ENCODE measurements at regions not wholly inside any gene's neighbourhood (a gene's known extent, or its start where the extent isn't known, plus 50 kb on each side); places are given as distances from the start of the nearest gene placed in this dataset.

DNA sequence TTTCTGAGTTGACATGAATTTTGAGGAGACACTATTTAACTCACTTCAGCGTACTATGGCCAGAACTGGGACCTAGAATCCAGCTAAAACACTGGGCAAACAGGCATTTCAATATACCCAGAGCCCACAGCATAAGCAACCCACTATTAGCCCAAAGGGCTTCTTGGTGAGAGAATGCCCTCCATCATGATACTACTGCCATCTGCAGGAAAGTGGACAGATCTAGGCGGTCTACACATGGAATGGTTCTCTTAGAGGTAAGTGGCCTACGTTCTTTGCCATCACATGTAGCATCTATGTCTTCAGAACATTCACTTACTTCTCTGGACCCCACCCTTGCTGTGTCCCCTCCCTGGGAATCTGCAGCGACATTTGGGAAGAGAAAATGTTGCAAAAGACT is 181.3 kb upstream of the LINC00305 start:
- Histone ChIP-seq H3K4me3 (ENCODE audit: low read length) (no peak overlapping the region), H3K27me3 (ENCODE audit: insufficient read depth, low read depth, low read length) (no peaks in the 10 kb centered on the region), H3K4me2 (ENCODE audit: low read length) (no peak overlapping the region), H3F3A (ENCODE audit: insufficient read depth, low read length, poor library complexity, severe bottlenecking) (no peaks in the 10 kb centered on the region), H4K20me1 (ENCODE audit: insufficient read depth) (no peaks in the 10 kb centered on the region), H3K79me2 (replicated peaks; ENCODE audit: insufficient read depth, low read length) (no peaks in the 10 kb centered on the region), H3K36me3 (ENCODE audit: insufficient read depth, low read length) (no peaks in the 10 kb centered on the region), H3K9me3 (ENCODE audit: low read length) (no peaks in the 10 kb centered on the region), H3K27ac (ENCODE audit: low read length) (no peak overlapping the region), H3K9ac (ENCODE audit: low read length) (no peak overlapping the region), H2AFZ (ENCODE audit: low read depth, low read length) (no peak overlapping the region), H3K9me2 (ENCODE audit: insufficient read depth, low read length) (no peaks in the 10 kb centered on the region)
- no peak for TF ChIP-seq EZH2 (IDR thresholded peaks at IDR 0.05; ENCODE audit: borderline replicate concordance, insufficient read depth, low read length, poor library complexity, severe bottlenecking)
- TF ChIP-seq TAF1 (IDR thresholded peaks at IDR 0.05; ENCODE audit: low read depth): no peak
- TF ChIP-seq SMC3 (conservative IDR thresholded peaks at IDR 0.05; ENCODE audit: poor library complexity): no peak
- no peak for TF ChIP-seq EP300 (conservative IDR thresholded peaks at IDR 0.05; ENCODE audit: poor library complexity, severe bottlenecking)
- TF ChIP-seq MXI1 (conservative IDR thresholded peaks at IDR 0.05; ENCODE audit: poor library complexity, severe bottlenecking): no peak
- no peak for TF ChIP-seq RAD21 (conservative IDR thresholded peaks at IDR 0.05)
- no peak for TF ChIP-seq POLR2AphosphoS5 (IDR thresholded peaks at IDR 0.05)
- TF ChIP-seq, protein P1, sequence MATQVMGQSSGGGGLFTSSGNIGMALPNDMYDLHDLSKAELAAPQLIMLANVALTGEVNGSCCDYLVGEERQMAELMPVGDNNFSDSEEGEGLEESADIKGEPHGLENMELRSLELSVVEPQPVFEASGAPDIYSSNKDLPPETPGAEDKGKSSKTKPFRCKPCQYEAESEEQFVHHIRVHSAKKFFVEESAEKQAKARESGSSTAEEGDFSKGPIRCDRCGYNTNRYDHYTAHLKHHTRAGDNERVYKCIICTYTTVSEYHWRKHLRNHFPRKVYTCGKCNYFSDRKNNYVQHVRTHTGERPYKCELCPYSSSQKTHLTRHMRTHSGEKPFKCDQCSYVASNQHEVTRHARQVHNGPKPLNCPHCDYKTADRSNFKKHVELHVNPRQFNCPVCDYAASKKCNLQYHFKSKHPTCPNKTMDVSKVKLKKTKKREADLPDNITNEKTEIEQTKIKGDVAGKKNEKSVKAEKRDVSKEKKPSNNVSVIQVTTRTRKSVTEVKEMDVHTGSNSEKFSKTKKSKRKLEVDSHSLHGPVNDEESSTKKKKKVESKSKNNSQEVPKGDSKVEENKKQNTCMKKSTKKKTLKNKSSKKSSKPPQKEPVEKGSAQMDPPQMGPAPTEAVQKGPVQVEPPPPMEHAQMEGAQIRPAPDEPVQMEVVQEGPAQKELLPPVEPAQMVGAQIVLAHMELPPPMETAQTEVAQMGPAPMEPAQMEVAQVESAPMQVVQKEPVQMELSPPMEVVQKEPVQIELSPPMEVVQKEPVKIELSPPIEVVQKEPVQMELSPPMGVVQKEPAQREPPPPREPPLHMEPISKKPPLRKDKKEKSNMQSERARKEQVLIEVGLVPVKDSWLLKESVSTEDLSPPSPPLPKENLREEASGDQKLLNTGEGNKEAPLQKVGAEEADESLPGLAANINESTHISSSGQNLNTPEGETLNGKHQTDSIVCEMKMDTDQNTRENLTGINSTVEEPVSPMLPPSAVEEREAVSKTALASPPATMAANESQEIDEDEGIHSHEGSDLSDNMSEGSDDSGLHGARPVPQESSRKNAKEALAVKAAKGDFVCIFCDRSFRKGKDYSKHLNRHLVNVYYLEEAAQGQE (IDR thresholded peaks at IDR 0.05; ENCODE audit: borderline replicate concordance): no peak
- TF ChIP-seq, protein P2, sequence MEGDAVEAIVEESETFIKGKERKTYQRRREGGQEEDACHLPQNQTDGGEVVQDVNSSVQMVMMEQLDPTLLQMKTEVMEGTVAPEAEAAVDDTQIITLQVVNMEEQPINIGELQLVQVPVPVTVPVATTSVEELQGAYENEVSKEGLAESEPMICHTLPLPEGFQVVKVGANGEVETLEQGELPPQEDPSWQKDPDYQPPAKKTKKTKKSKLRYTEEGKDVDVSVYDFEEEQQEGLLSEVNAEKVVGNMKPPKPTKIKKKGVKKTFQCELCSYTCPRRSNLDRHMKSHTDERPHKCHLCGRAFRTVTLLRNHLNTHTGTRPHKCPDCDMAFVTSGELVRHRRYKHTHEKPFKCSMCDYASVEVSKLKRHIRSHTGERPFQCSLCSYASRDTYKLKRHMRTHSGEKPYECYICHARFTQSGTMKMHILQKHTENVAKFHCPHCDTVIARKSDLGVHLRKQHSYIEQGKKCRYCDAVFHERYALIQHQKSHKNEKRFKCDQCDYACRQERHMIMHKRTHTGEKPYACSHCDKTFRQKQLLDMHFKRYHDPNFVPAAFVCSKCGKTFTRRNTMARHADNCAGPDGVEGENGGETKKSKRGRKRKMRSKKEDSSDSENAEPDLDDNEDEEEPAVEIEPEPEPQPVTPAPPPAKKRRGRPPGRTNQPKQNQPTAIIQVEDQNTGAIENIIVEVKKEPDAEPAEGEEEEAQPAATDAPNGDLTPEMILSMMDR (IDR thresholded peaks at IDR 0.05; ENCODE audit: poor library complexity, severe bottlenecking): no peak

DNA sequence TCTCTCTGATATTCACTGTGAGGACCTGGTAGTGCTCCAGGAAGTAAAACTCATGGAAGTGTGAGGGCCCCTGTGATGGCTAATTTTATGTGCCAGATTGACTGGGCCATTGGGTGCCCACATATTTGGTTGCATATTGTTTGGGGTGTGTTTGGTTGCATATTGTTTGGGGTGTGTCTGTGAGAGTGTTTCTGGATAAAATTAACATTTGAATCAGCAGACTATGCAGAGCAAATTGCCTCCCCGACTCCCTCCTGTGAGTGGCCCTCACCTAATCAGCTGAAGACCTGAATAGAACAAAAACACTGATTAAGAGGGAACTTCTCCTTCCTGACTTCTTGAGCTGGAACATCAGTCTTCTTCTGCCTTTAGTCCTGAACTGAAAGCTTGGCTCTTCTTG is 173.3 kb upstream of the LINC00305 start:
- no peaks in the 10 kb centered on the region for H4K20me1 ChIP-seq (ENCODE audit: insufficient read depth)
- H3K9ac ChIP-seq (ENCODE audit: low read length): no peak overlapping the region
- H3K4me2 ChIP-seq (ENCODE audit: low read length): no peak overlapping the region
- no peaks in the 10 kb centered on the region for H3K79me2 ChIP-seq (replicated peaks; ENCODE audit: insufficient read depth, low read length)
- H3F3A ChIP-seq (ENCODE audit: insufficient read depth, low read length, poor library complexity, severe bottlenecking): no peaks in the 10 kb centered on the region
- no peak overlapping the region for H2AFZ ChIP-seq (ENCODE audit: low read depth, low read length)
- no peaks in the 10 kb centered on the region for H3K27me3 ChIP-seq (ENCODE audit: insufficient read depth, low read depth, low read length)
- no peaks in the 10 kb centered on the region for H3K9me2 ChIP-seq (ENCODE audit: insufficient read depth, low read length)
- H3K9me3 ChIP-seq (ENCODE audit: low read length): no peaks in the 10 kb centered on the region
- TF ChIP-seq POLR2AphosphoS5 (IDR thresholded peaks at IDR 0.05): no peak
- TF ChIP-seq MXI1 (conservative IDR thresholded peaks at IDR 0.05; ENCODE audit: poor library complexity, severe bottlenecking): no peak
- TF ChIP-seq, protein P1 (IDR thresholded peaks at IDR 0.05; ENCODE audit: borderline replicate concordance): no peak
- TF ChIP-seq EP300 (conservative IDR thresholded peaks at IDR 0.05; ENCODE audit: poor library complexity, severe bottlenecking): no peak
- no peak for TF ChIP-seq TAF1 (IDR thresholded peaks at IDR 0.05; ENCODE audit: low read depth)
- TF ChIP-seq SMC3 (conservative IDR thresholded peaks at IDR 0.05; ENCODE audit: poor library complexity): no peak
- TF ChIP-seq RAD21 (conservative IDR thresholded peaks at IDR 0.05): no peak
- TF ChIP-seq, protein P2 (IDR thresholded peaks at IDR 0.05; ENCODE audit: poor library complexity, severe bottlenecking): no peak
- no peak for TF ChIP-seq EZH2 (IDR thresholded peaks at IDR 0.05; ENCODE audit: borderline replicate concordance, insufficient read depth, low read length, poor library complexity, severe bottlenecking)
- H3K36me3 ChIP-seq (ENCODE audit: insufficient read depth, low read length): no peaks in the 10 kb centered on the region
- H3K4me3 ChIP-seq (ENCODE audit: low read length): no peak overlapping the region
- H3K27ac ChIP-seq (ENCODE audit: low read length): no peak overlapping the region

All from neural cell (in vitro differentiated cells).